Bronchial epithelial cell (primary cell): ENCODE measurements at regions not wholly inside any gene's neighbourhood (a gene's known extent, or its start where the extent isn't known, plus 50 kb on each side); places are given as distances from the start of the nearest gene placed in this dataset.
A peak's percentile ranks its signal among the peaks of the same experiment; 100 is the strongest.

Source experiments
- DNase-seq: peaks from one replicate; pipeline ENCODE4 v3.0.0-alpha.2; 2010; ENCODE audit warnings: low read depth
- FAIRE-seq: peaks from 2 replicates; lab custom pipeline; 2011; peaks lifted over from hg19 to GRCh38; lab: Jason Lieb, UNC
- H3K27me3 ChIP-seq: 2 replicates; pipeline ENCODE4 v1.5.1; 2011; ENCODE audit warnings: low read length; ENCODE audit not compliant: control insufficient read depth, insufficient read depth
- H3K36me3 ChIP-seq: 2 replicates; pipeline ENCODE4 v1.5.1; 2011; ENCODE audit warnings: low read length; ENCODE audit not compliant: control insufficient read depth, insufficient read depth
- H3K4me3 ChIP-seq: 2 replicates; pipeline ENCODE4 v1.5.1; 2011; ENCODE audit warnings: mild to moderate bottlenecking, low read depth, low read length, control low read depth
- CTCF ChIP-seq: IDR thresholded peaks from 2 replicates; pipeline ENCODE4 v1.5.1; 2011; ENCODE audit warnings: mild to moderate bottlenecking, moderate library complexity, low read length, control low read depth, inconsistent platforms; ENCODE audit not compliant: insufficient read depth, severe bottlenecking

- TF ChIP-seq CTCF: no peak
- DNase-seq (no peak), FAIRE-seq (no peak)
- Histone ChIP-seq H3K36me3 (no peaks in the 10 kb centered on the region), H3K27me3 (no peaks in the 10 kb centered on the region), H3K4me3 (no peak overlapping the region)
Measured at GRCh38 chr18:45387229-45387628, 228.0 kb upstream of the SLC14A2 start.

GRCh38 chr18:45398448-45398847 is 216.8 kb upstream of the SLC14A2 start:
- no peak for FAIRE-seq
- DNase-seq: no peak
- Histone ChIP-seq H3K4me3 (no peak overlapping the region), H3K36me3 (no peaks in the 10 kb centered on the region), H3K27me3 (no peaks in the 10 kb centered on the region)
- TF ChIP-seq CTCF: no peak

GRCh38 chr18:45399146-45399545 is 216.1 kb upstream of the SLC14A2 start:
- no peaks in the 10 kb centered on the region for H3K36me3 ChIP-seq
- no peak overlapping the region for H3K4me3 ChIP-seq
- H3K27me3 ChIP-seq: no peaks in the 10 kb centered on the region
- no peak for DNase-seq
- TF ChIP-seq CTCF: no peak
- FAIRE-seq: no peak

GRCh38 chr18:45399643-45400042 is 215.6 kb upstream of the SLC14A2 start:
- DNase-seq (no peak), FAIRE-seq (no peak)
- Histone ChIP-seq H3K27me3 (no peaks in the 10 kb centered on the region), H3K4me3 (no peak overlapping the region), H3K36me3 (no peaks in the 10 kb centered on the region)
- no peak for TF ChIP-seq CTCF

- no peaks in the 10 kb centered on the region for H3K36me3 ChIP-seq
- no peak for TF ChIP-seq CTCF
- H3K4me3 ChIP-seq: no peak overlapping the region
- FAIRE-seq (peak; percentile 58), DNase-seq (peak; percentile 99)
- no peaks in the 10 kb centered on the region for H3K27me3 ChIP-seq
Measured at GRCh38 chr18:45402485-45403056, 212.7 kb upstream of the SLC14A2 start.
